SK-N-SH (cell line): ENCODE measurements at regions not wholly inside any gene's neighbourhood (a gene's known extent, or its start where the extent isn't known, plus 50 kb on each side); places are given as distances from the start of the nearest gene placed in this dataset.

Source experiments
- CTCF ChIA-PET: fragments of 300-600, 350-600 bp; formaldehyde crosslinking; extraction: SDS; loops from one replicate; lab custom pipeline; 2021; lab: Yijun Ruan, JAX
- POLR2A ChIA-PET: fragments of 350-600 bp; sonication (Branson Sonifier 250); formaldehyde crosslinking; extraction: SDS; loops from one replicate; lab custom pipeline; 2020; ENCODE audit warnings: antibody characterized with exemption, inconsistent platforms; lab: Yijun Ruan, JAX
- DNase-seq: peaks from one replicate; pipeline ENCODE4 v3.0.0; 2012
- H2AFZ ChIP-seq: fragments of 200-600 bp; sonication (generic); 2 replicates; pipeline ENCODE4 v1.8.1; 2016; ENCODE audit warnings: antibody characterized with exemption, mild to moderate bottlenecking, low read depth
- H3F3A ChIP-seq: fragments of 200-600 bp; sonication (generic); replicated peaks from 2 replicates; pipeline ENCODE3; 2016; ENCODE audit warnings: antibody characterized with exemption, mild to moderate bottlenecking; ENCODE audit not compliant: insufficient read depth
- H3K27ac ChIP-seq, 2 experiments: fragments of 200-500 bp in 1 of 2; fragments of 200-600 bp in 1 of 2; sonication (Bioruptor generic) in 1 of 2; sonication (generic), shearing (Covaris generic) in 1 of 2; 2 replicates each; pipeline versions ENCODE4 v1.5.1 to v1.6.1; 2014 to 2016; ENCODE audit warnings: low read depth in 2 of 2, inconsistent platforms in 1 of 2, low read length in 1 of 2, mild to moderate bottlenecking in 1 of 2, mixed read lengths in 1 of 2
- H3K27me3 ChIP-seq: fragments of 200-600 bp; sonication (generic), shearing (Covaris generic); 2 replicates; pipeline ENCODE4 v1.6.1; 2016; ENCODE audit warnings: mixed run types; ENCODE audit not compliant: insufficient read depth
- H3K36me3 ChIP-seq, 2 experiments: fragments of 200-500 bp in 1 of 2; fragments of 200-600 bp in 1 of 2; sonication (Bioruptor generic) in 1 of 2; sonication (generic) in 1 of 2; replicated peaks in 1 of 2; 2 replicates each; pipeline versions ENCODE3 to v1.5.1; 2014 to 2016; ENCODE audit warnings: low read length in 1 of 2, mild to moderate bottlenecking in 1 of 2; ENCODE audit not compliant: insufficient read depth in 2 of 2, control insufficient read depth in 1 of 2
- H3K4me1 ChIP-seq, 2 experiments: fragments of 200-500 bp in 1 of 2; fragments of 200-600 bp in 1 of 2; sonication (Bioruptor generic) in 1 of 2; sonication (generic), shearing (Covaris generic) in 1 of 2; 2 replicates each; pipeline versions ENCODE4 v1.5.1 to v1.6.1; 2014 to 2016; ENCODE audit warnings: low read depth in 1 of 2, low read length in 1 of 2, mixed run types in 1 of 2; ENCODE audit not compliant: insufficient read depth in 2 of 2, control insufficient read depth in 1 of 2
- H3K4me2 ChIP-seq: fragments of 200-600 bp; sonication (generic), shearing (Covaris generic); 2 replicates; pipeline ENCODE4 v1.6.1; 2017; ENCODE audit warnings: mixed run types
- H3K4me3 ChIP-seq, 2 experiments: fragments of 200-500 bp in 1 of 2; fragments of 200-600 bp in 1 of 2; sonication (Bioruptor generic) in 1 of 2; sonication (generic), shearing (Covaris generic) in 1 of 2; 2 replicates each; pipeline versions ENCODE4 v1.5.1 to v1.8.1; 2014 to 2016; ENCODE audit warnings: low read depth in 2 of 2, inconsistent platforms in 1 of 2, low read length in 1 of 2, mild to moderate bottlenecking in 1 of 2, mixed read lengths in 1 of 2, moderate library complexity in 1 of 2
- H3K79me2 ChIP-seq: fragments of 200-600 bp; sonication (generic); 2 replicates; pipeline ENCODE4 v1.8.1; 2017; ENCODE audit warnings: mild to moderate bottlenecking; ENCODE audit not compliant: insufficient read depth
- H3K9ac ChIP-seq: fragments of 200-600 bp; sonication (generic); 2 replicates; pipeline ENCODE4 v1.6.1; 2017; ENCODE audit warnings: mixed run types
- H3K9me2 ChIP-seq: fragments of 200-600 bp; sonication (generic); 2 replicates; pipeline ENCODE4 v1.6.1; 2017; ENCODE audit warnings: mixed run types
- H3K9me3 ChIP-seq: fragments of 200-600 bp; sonication (generic); 2 replicates; pipeline ENCODE4 v1.6.1; 2017; ENCODE audit warnings: mixed run types, mild to moderate bottlenecking, moderate library complexity
- H4K20me1 ChIP-seq: fragments of 200-600 bp; sonication (generic); 2 replicates; pipeline ENCODE4 v1.6.1; 2017; ENCODE audit warnings: mild to moderate bottlenecking, mixed run types; ENCODE audit not compliant: insufficient read depth
- ELF1 ChIP-seq: IDR thresholded peaks from 2 replicates; pipeline ENCODE4 v1.4.0; 2012
- EP300 ChIP-seq, 2 experiments: IDR thresholded peaks; 2 replicates each; pipeline versions ENCODE4 v1.4.0 to v1.6.1; 2012; ENCODE audit warnings: borderline replicate concordance in 1 of 2, low read depth in 1 of 2, low read length in 1 of 2
- EZH2phosphoT487 ChIP-seq: fragments of 200-600 bp; sonication (generic); IDR thresholded peaks from 2 replicates; pipeline ENCODE4 v1.6.1; 2017; ENCODE audit warnings: low read depth, mixed run types, mild to moderate bottlenecking, antibody characterized with exemption, moderate library complexity, borderline replicate concordance
- FOXJ3 ChIP-seq: sonication (generic); formaldehyde crosslinking; IDR thresholded peaks from 2 replicates; pipeline ENCODE4 v1.5.1; 2020; ENCODE audit warnings: mild to moderate bottlenecking, missing genetic modification reagents
- FOXM1 ChIP-seq: IDR thresholded peaks from 2 replicates; pipeline ENCODE4 v1.4.0; 2012; ENCODE audit warnings: low read depth, mild to moderate bottlenecking
- GATA2 ChIP-seq: sonication (generic); formaldehyde crosslinking; IDR thresholded peaks from 2 replicates; pipeline ENCODE4 v1.5.0; 2020; ENCODE audit warnings: mild to moderate bottlenecking, missing genetic modification reagents
- NFIC ChIP-seq: IDR thresholded peaks from 2 replicates; pipeline ENCODE4 v1.4.0; 2012; ENCODE audit warnings: borderline replicate concordance
- NRF1 ChIP-seq: IDR thresholded peaks from 2 replicates; pipeline ENCODE4 v1.6.1; 2012; ENCODE audit warnings: low read depth, mild to moderate bottlenecking, low read length
- RAD21 ChIP-seq: IDR thresholded peaks from 2 replicates; pipeline ENCODE4 v1.6.1; 2012; ENCODE audit warnings: mild to moderate bottlenecking, low read length
- SMC3 ChIP-seq: IDR thresholded peaks from 2 replicates; pipeline ENCODE4 v1.6.1; 2012; ENCODE audit warnings: low read depth, low read length, improper control_type of control experiment
- TAF1 ChIP-seq: IDR thresholded peaks from 2 replicates; pipeline ENCODE4 v1.6.1; 2012; ENCODE audit warnings: low read depth, mild to moderate bottlenecking, low read length, moderate library complexity, borderline replicate concordance
- TCF12 ChIP-seq: IDR thresholded peaks from 2 replicates; pipeline ENCODE4 v1.4.0; 2012
- TEAD4 ChIP-seq: IDR thresholded peaks from 2 replicates; pipeline ENCODE4 v1.4.0; 2012; ENCODE audit warnings: mild to moderate bottlenecking, borderline replicate concordance; ENCODE audit not compliant: insufficient read depth
- TF ChIP-seq, protein P1 (sequence below): IDR thresholded peaks from 2 replicates; pipeline ENCODE4 v1.4.0; 2012; ENCODE audit warnings: low read depth, borderline replicate concordance
- TF ChIP-seq, protein P2 (sequence below): fragments of 150-350 bp; IDR thresholded peaks from 2 replicates; pipeline ENCODE4 v1.6.1; 2017; ENCODE audit warnings: antibody characterized with exemption, low read length, low read depth, borderline replicate concordance
- TF ChIP-seq, protein P3 (sequence below): IDR thresholded peaks from 2 replicates; pipeline ENCODE4; 2012
- TF ChIP-seq, protein P4 (sequence below): IDR thresholded peaks from 2 replicates; pipeline ENCODE4 v1.4.0; 2012; ENCODE audit warnings: low read depth
- TF ChIP-seq, protein P5 (sequence below): fragments of 200-600 bp; sonication (generic); IDR thresholded peaks from 2 replicates; pipeline ENCODE4 v1.6.1; 2017; ENCODE audit warnings: antibody characterized with exemption, mild to moderate bottlenecking, moderate library complexity

DNA sequence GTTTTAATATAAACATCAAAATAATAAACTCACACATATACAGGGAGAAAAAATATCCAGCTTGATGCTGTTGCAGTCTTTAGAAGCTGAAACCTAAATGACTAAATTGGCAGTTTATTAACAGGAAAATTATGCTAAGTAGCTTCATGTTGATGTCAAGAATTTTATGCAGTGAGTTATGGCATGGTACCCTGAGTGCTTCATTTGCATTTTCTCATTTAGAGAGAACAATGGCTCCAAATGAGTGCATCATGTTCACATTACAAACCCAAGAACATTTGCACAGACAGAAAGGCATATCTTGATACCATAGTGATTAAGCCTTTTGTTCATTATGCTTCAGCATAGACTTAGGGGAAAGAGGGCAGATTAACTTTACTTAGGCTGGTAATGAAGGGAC, 102.9 kb upstream of the FSTL4 start:
- Histone ChIP-seq H3K9ac (no peak overlapping the region), H3K4me2 (no peak overlapping the region), H4K20me1 (no peaks in the 10 kb centered on the region), H3K4me1 (peaks cover 0 to 36% of the 10 kb centered on the region in 2 experiments; a peak in 2 of 4 replicates), H3K27me3 (no peaks in the 10 kb centered on the region), H2AFZ (no peak overlapping the region), H3F3A (no peaks in the 10 kb centered on the region), H3K79me2 (no peaks in the 10 kb centered on the region), H3K9me2 (no peaks in the 10 kb centered on the region), H3K27ac (peak overlapping the region in 1 of 2 experiments; percentile 95; a peak in 1 of 4 replicates), H3K9me3 (no peaks in the 10 kb centered on the region), H3K36me3 (no peaks in the 10 kb centered on the region), H3K4me3 (no peak overlapping the region)
- TF ChIP-seq, protein P1, sequence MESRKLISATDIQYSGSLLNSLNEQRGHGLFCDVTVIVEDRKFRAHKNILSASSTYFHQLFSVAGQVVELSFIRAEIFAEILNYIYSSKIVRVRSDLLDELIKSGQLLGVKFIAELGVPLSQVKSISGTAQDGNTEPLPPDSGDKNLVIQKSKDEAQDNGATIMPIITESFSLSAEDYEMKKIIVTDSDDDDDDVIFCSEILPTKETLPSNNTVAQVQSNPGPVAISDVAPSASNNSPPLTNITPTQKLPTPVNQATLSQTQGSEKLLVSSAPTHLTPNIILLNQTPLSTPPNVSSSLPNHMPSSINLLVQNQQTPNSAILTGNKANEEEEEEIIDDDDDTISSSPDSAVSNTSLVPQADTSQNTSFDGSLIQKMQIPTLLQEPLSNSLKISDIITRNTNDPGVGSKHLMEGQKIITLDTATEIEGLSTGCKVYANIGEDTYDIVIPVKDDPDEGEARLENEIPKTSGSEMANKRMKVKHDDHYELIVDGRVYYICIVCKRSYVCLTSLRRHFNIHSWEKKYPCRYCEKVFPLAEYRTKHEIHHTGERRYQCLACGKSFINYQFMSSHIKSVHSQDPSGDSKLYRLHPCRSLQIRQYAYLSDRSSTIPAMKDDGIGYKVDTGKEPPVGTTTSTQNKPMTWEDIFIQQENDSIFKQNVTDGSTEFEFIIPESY, result no peak
- TF ChIP-seq, protein P2, sequence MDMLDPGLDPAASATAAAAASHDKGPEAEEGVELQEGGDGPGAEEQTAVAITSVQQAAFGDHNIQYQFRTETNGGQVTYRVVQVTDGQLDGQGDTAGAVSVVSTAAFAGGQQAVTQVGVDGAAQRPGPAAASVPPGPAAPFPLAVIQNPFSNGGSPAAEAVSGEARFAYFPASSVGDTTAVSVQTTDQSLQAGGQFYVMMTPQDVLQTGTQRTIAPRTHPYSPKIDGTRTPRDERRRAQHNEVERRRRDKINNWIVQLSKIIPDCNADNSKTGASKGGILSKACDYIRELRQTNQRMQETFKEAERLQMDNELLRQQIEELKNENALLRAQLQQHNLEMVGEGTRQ, result no peak
- TF ChIP-seq, protein P3, sequence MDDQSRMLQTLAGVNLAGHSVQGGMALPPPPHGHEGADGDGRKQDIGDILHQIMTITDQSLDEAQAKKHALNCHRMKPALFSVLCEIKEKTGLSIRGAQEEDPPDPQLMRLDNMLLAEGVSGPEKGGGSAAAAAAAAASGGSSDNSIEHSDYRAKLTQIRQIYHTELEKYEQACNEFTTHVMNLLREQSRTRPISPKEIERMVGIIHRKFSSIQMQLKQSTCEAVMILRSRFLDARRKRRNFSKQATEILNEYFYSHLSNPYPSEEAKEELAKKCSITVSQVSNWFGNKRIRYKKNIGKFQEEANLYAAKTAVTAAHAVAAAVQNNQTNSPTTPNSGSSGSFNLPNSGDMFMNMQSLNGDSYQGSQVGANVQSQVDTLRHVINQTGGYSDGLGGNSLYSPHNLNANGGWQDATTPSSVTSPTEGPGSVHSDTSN, result no peak
- TF ChIP-seq FOXM1 (no peak), EZH2phosphoT487 (no peak), GATA2 (CRISPR knock-in tag) (no peak), TEAD4 (no peak), TCF12 (no peak), EP300 (IDR thresholded peaks at IDR 0.05; ENCODE audit: borderline replicate concordance in 1 of 2, low read depth in 1 of 2, low read length in 1 of 2) (no peak), NFIC (no peak), ELF1 (no peak), NRF1 (no peak), FOXJ3 (CRISPR knock-in tag) (no peak), TAF1 (no peak), SMC3 (no peak), RAD21 (no peak)
- TF ChIP-seq, protein P4, sequence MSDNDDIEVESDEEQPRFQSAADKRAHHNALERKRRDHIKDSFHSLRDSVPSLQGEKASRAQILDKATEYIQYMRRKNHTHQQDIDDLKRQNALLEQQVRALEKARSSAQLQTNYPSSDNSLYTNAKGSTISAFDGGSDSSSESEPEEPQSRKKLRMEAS, result no peak
- TF ChIP-seq, protein P5, sequence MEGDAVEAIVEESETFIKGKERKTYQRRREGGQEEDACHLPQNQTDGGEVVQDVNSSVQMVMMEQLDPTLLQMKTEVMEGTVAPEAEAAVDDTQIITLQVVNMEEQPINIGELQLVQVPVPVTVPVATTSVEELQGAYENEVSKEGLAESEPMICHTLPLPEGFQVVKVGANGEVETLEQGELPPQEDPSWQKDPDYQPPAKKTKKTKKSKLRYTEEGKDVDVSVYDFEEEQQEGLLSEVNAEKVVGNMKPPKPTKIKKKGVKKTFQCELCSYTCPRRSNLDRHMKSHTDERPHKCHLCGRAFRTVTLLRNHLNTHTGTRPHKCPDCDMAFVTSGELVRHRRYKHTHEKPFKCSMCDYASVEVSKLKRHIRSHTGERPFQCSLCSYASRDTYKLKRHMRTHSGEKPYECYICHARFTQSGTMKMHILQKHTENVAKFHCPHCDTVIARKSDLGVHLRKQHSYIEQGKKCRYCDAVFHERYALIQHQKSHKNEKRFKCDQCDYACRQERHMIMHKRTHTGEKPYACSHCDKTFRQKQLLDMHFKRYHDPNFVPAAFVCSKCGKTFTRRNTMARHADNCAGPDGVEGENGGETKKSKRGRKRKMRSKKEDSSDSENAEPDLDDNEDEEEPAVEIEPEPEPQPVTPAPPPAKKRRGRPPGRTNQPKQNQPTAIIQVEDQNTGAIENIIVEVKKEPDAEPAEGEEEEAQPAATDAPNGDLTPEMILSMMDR, result no peak
- ChIA-PET CTCF (interaction anchor here (1.0 to 4.8 kb wide), 7 partner anchors 8 to 291 kb away, joined by 3 to 34 read pairs (median 11); no protein-coding TSS in a partner anchor), POLR2A (no interaction called here)
- no peak for DNase-seq
